NCI-H2029 (cell line): ENCODE measurements at regions not wholly inside any gene's neighbourhood (a gene's known extent, or its start where the extent isn't known, plus 50 kb on each side); places are given as distances from the start of the nearest gene placed in this dataset.

Source experiments
- DNase-seq: peaks from one replicate; lab custom pipeline; 2025; lab: John Stamatoyannopoulos, UW

GRCh38 chr5:2009986-2010914, 127.5 kb upstream of the IRX4 start:
- no peak for DNase-seq

- no peak for DNase-seq
Observed at GRCh38 chr5:2008851-2009629, 126.3 kb upstream of the IRX4 start.

DNA sequence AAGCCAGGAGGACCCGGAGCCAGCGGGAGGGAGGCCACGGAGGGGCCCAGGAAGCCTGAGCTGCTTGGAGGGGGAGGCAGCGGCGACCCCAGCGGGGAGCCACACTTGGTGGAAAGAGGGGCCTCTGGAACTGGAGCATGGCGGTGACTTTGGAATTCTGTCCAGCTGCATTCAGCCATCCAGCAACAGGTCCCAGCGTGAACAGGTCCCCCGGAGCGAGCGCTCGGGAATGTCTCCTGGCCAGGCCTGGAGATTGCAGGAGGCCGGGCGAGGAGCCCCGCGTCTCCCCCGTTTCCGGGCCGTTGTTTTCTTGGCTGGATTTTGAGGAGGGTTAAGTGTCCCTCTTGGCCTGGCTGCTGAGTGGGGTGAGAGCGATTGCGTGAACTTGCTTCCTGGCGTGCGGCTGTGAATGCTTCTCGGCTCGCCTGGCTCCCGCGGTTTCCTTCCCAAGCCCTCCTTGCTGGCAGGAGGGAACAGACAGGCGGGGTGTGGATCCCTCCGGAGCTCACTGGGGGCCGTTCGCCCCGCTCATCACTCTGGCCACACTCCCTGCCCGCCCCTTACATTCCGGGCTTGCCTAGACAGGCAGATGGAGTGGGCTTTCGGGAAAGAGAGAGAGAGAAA, 125.3 kb upstream of the IRX4 start:
- no peak for DNase-seq

- DNase-seq = no peak
Observed at GRCh38 chr5:2007496-2007877, 124.8 kb upstream of the IRX4 start.

DNA sequence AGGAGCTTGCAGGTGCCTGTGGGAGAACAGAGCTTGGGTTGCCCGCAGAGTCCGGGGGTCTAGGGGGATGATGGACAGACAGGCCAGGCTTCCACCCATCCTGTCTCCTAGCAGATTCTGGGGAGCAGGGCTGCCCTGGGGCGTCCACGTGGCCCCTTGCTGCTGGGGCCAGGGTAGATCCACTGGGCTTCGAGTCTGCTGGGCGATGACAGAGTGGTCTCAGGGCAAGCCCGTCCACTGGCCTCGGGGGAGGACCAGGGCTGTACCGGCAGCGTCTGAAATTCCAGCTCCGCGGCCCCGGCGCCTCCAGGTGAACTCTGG, 124.2 kb upstream of the IRX4 start:
- no peak for DNase-seq

DNA sequence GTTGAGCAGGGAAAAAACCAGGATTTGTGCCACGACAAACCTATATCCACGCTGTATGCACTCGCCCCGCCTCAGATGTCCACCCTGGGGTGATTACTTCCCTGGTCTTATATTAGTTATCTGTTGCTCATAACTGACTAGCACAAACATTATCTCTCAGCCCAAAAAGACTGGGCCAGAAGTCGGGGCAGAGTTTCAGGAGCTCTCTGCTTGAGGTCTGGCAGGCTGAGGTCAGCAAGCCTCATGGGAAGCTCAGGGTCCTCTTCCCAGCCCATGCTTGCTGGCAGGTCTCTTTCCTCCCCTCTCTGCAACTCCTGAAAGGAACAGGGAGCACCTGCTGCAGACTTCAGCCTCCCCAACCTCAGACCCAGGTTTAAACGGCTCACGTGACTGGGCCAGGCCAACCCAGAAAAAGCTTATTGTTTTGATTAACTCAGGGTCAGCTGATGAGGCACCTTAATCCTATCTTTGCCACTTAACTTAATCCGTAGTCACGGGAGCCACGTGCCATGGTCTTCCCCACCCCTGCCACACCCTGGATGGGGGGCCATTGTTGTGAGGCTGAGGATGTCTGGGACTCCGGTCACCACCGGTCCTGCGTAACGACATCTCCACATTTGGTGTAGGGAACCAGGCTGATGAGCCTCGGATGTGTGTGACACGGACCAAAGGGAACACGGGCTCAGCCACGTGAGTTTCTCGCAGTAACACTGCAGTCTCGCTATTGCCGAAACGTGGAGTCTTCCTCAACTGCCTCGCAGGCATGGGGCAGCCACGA, 123.7 kb upstream of the IRX4 start:
- DNase-seq = no peak

DNA sequence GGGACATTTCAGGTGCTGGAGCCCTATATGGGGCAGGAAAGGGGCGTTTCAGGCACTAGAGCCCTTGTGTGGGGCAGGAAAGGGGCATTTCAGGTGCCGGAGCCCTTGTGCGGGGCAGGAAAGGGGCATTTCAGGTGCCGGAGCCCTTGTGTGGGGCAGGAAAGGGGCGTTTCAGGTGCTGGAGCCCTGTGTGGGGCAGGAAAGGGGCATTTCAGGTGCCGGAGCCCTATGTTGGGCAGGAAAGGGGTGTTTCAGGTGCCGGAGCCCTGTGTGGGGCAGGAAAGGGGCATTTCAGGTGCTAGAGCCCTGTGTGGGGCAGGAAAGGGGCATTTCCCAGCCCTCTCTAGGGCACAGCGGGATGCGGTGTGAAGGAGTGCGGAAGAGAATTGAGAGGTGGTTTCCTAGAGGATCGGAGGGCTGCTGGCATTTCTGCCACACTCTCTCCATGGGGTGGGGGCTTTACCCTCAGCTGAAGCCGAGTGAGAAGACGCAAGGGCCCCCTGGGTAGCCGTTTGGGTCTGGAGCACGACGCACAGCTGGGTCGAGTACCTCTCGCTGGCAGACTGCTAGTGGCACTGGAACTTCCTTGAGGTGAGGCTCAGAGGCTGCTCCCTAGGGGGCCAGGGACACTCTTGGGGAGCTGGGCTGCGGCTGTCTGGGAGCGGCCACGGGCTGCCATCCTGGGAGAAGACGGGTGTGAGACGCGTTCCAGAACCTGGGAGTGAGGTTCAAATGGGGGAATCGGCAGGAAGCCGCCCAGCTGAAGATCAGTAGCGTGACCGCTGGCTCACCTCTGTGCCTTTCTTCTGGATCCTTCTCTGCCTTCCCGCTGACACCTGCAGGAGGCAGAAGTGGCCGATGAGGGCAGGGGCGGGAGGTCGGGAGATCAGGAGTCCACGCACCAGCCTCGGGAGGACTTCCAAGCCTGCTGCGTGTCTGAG, 122.6 kb upstream of the IRX4 start:
- DNase-seq = no peak

GRCh38 chr5:2003690-2004365, 121.1 kb upstream of the IRX4 start:
- no peak for DNase-seq

DNA sequence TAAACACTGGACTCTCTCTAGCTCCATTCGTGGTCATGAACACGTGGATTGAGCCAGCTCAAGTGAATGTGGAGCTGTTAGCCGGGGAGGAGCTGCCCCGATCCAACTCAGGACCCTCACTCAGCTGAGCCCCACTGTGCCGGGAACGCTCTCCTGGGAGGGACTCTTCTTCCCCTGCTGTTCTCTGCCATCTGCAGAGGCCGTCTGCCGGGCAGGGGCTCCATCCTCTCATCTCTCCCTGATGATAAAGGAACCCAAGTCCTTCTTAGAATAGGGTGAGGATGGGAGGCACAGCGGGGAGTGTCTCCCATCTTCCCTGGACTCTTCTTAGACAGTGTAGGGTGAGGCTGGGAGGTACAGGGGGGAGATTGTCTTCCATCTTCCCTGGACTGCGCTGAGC, 120.5 kb upstream of the IRX4 start:
- no peak for DNase-seq

DNA sequence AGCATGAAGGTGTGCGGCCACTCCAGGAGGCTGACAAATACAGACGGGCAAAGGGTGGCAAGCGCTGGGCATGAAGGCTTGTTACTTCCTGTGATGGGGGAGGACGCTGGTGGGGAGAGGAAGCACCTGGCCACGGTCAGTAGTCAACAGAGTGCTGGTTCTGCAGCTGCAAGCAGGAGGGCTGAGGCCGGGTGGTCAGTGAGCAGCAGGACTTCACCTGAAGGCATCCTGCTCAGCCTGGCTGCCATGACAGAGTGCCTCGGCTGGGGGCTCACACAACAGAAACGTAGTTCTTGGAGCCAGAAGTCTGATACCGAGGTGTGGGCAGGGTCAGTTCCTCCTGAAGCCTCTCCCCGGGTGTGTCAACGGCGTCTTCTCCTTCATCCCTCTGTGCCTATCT, 118.6 kb upstream of the IRX4 start:
- no peak for DNase-seq

GRCh38 chr5:2000591-2000990, 117.9 kb upstream of the IRX4 start:
- no peak for DNase-seq

GRCh38 chr5:1999794-2000193, 117.1 kb upstream of the IRX4 start:
- DNase-seq = no peak

DNA sequence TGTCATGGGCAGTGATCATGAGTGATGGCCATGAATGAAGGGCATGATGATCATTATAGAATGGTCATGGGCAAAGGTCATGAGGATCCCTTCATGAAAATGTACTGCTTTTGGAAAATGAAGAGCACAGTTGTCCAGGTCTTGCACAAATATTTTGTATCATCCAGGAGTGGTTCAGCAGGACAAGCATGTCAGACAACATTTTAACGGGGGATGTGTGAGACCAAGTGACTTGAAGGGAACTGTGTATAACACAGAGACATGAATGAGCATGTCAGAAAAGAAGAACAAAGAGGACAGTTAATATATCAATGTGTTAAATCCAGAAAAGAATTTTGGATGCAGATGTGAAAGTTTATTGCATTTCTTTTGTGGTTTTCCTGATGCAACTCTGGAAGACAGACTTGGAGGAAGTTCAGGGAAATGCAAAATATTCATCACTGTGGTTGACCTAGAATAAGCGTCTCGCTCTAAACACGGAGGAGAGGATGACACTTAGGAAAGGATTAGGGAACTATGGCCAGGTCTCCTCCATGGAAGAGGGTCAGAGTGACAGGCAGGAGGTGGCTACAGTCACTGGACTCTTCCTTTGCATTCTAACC, 116.1 kb upstream of the IRX4 start:
- DNase-seq = no peak

- no peak for DNase-seq
Observed at GRCh38 chr5:1998348-1998669, 115.6 kb upstream of the IRX4 start.

GRCh38 chr5:1997640-1998347, 115.1 kb upstream of the IRX4 start:
- DNase-seq = no peak

DNA sequence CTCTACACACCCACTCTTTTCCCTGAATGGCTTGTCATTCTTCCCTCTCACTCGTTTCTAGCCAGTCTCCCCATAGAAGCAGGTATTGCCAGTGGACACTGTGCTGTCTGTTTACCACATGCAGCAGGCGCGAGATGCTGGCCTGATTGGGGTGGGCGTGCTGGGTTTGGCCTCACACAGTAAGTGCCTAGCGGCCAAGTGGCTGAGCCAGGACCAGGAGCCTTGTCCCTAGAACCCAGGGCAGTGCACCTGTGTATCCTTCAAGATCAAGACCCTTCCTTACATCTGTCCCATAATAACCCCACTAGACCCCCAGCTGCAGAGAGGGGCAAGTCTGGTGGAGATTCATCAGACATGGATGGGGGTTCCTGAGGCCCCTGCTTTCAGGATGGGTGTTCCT, 112.8 kb upstream of the IRX4 start:
- no peak for DNase-seq

- no peak for DNase-seq
Observed at GRCh38 chr5:1987471-1987870, 104.7 kb upstream of the IRX4 start.

- DNase-seq = no peak
Observed at GRCh38 chr5:1985781-1986180, 103.1 kb upstream of the IRX4 start.

- no peak for DNase-seq
Observed at GRCh38 chr5:1983919-1984695, 101.4 kb upstream of the IRX4 start.
